ENCODE measurements at regions not wholly inside any gene's neighbourhood (a gene's known extent, or its start where the extent isn't known, plus 50 kb on each side); places are given as distances from the start of the nearest gene placed in this dataset.
A peak's percentile ranks its signal among the peaks of the same experiment; 100 is the strongest.

- no peak for DNase-seq
Measured at GRCh38 chr5:34511481-34511880, 144.6 kb upstream of the RAI14 start.

DNA sequence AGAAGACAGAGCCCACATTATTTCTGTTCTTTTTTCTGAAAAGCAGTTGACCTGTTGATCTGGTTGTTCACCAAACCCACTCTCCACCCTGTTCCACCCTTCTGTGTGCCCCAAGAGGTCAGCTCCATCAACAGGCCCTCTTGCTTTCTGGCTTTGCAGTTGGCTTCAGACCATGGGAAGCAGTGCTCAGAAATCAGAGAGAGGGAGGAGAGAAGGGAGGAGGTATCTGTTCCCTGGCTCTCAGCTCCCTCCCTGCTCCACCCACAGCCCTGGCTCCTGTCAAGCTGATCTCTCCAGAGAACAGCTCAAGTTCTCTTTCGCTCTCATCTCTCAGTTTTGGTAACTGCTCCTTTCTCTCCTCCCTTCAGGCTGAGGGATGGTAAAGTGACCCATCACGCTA is 144.2 kb upstream of the RAI14 start:
- no peak for DNase-seq

GRCh38 chr5:34516166-34516565 is 140.0 kb upstream of the RAI14 start:
- DNase-seq, result no peak

DNA sequence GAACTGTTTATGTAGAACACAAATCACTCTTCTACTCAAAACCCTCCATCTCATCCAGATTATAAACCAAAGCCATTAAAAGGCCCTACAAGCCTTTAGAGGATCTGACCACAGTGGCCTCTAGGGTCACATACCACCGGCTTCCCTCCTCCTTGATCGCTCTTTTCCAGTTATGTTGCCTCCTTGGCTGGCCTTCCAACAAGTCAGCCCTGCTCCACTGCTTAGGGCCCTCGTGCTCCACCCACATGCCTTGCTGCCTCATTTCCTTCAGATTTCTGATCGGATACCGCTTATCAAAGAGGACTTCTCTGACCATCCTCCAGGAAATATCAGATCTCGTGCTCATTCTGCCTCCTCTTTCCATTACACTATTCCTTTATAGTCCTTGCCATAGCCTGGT is 139.4 kb upstream of the RAI14 start:
- DNase-seq, result no peak

- no peak for DNase-seq
Measured at GRCh38 chr5:34517249-34517648, 138.9 kb upstream of the RAI14 start.

DNA sequence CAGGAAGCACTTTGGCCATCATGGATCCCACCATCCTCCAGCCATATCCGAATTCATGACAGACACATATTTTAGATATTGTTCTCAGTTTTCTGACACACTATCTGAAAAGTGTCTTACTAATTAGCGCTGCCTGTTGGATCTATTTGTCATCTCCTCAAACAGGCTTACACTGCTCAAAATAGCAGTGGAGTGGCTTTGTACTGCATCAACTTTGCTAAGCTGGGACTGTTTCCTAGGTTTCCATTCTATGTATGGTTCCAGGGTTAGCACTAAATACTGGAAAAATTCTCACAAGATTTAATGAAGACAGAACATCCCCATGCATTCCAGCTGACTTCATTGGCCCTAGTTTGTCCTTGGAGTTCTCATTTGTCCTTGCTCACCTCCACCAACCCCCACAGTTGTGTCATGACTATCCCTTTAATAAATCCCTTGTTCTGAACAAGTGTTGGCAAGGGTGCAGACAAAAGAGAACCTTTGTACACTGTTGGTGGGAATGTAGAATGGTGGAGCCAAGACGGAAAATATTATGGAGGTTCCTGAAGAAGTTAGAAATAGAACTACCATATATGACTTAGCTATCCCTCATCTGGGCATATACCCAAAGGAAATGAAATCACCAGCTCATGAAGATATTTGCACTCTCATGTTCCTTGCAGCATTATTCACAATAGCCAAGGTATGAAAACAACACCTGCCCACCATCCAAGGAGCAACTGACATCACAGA is 136.5 kb upstream of the RAI14 start:
- no peak for DNase-seq

- DNase-seq, result no peak
Measured at GRCh38 chr5:34521628-34522290, 134.4 kb upstream of the RAI14 start.

DNA sequence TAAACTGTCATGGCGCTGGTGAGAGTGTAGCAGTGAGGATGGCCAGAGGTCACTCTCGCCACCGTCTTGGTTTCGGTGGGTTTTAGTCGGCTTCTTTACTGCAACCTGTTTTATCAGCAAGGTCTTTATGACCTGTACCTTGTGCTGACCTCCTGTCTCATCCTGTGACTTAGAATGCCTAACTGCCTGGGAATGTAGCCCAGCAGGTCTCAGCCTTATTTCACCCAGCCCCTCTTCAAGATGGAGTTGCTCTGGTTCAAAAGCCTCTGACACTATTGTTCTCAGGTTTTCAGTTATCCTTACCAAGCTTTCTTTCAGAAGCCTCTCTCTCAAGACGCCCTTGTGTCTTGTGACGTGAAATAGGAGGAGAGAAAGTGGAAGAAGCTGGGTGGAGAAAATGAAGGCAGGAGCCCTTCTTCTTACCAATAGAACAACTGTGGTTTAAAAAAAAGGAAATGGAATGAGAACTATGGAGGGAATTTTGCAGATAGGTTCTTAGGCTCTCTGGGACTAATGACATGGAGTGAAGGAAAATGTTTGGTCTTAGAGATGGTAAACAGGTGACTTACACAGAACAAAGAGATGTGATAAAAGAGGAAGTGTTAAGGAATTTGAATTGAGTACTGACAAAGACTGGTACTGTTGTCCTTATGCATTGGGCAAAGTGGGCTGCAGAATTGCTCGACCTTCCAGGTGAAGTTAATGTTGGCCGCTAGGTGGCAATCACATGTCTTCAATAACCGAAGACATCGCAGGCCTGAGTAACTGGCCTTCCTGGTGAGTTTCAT is 133.3 kb upstream of the RAI14 start:
- DNase-seq, result peak; percentile 25

GRCh38 chr5:34523387-34523726 is 132.8 kb upstream of the RAI14 start:
- DNase-seq, result no peak

GRCh38 chr5:34524123-34524522 is 132.0 kb upstream of the RAI14 start:
- DNase-seq, result no peak

DNA sequence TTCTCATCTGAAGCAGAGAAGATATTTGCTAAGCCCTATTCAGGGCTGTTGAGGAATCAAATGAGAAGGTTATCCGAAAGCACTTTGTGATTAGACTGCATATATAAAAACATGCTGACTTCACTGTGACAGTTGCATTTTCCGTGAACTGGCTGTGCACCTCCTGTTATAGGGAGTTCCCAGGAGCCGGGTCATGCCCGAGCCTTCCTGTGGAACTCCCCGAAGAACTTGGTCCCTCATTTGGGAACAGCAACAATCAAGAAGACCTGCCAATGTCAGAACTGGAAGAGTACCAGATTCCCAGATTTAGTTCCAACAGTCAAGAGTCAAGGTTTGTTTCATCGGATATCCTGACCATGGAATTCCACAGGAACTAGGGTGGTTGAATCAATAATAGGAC is 130.4 kb upstream of the RAI14 start:
- DNase-seq, result no peak

GRCh38 chr5:34526682-34527305 is 129.3 kb upstream of the RAI14 start:
- no peak for DNase-seq

- no peak for DNase-seq
Measured at GRCh38 chr5:34529581-34530331, 126.4 kb upstream of the RAI14 start.

DNA sequence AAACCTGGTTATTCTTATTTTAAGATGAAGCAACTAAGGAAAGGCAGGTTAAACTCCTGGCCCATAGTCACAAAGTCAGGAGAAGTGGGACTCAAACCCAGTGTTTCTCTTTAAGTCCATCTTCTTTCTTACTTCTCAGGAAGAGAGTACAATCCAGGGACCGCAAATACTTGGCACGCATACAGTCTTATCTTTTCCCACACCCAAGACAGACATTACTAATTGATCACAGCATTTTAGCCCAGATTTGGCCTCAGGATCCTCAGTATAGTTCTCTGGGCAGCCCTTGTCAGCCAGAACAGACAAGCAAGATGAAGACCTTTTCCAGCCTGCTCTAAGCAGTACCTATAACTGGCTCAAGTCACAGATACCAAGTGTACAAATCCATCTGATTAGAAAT is 125.5 kb upstream of the RAI14 start:
- DNase-seq, result no peak

DNA sequence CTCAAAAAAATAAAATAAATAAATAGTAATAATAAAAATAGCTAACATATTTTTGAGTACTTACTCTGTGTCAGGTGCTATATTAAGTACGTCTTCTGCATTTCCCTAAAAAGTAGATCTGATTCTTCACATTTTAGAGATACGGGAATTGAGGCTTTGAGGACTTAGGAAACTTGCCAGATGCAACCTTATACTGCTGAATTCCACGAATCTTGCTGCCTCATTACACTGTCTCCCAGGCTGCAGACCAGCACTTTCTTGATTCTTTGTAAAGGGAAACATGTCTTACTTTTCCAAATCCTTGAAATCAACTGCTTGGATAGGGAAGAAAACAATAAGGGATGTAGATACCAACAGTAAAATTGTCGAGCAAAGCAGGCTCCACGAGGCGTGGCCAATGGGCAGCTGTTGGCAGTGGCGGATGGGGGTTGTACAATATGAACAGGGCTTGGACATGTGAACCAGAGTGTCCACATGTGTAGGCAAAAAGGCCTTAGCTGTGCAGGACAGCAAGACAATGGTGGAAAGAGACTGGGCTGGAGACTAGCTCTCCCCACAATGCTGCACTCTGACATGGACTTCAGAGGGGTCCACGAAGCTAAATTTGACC is 124.3 kb upstream of the RAI14 start:
- no peak for DNase-seq

GRCh38 chr5:34533582-34534522 is 122.3 kb upstream of the RAI14 start:
- DNase-seq, result no peak

- no peak for DNase-seq
Measured at GRCh38 chr5:34534523-34535103, 121.5 kb upstream of the RAI14 start.

GRCh38 chr5:34535433-34535832 is 120.7 kb upstream of the RAI14 start:
- no peak for DNase-seq

- no peak for DNase-seq
Measured at GRCh38 chr5:34535944-34536623, 120.0 kb upstream of the RAI14 start.

DNA sequence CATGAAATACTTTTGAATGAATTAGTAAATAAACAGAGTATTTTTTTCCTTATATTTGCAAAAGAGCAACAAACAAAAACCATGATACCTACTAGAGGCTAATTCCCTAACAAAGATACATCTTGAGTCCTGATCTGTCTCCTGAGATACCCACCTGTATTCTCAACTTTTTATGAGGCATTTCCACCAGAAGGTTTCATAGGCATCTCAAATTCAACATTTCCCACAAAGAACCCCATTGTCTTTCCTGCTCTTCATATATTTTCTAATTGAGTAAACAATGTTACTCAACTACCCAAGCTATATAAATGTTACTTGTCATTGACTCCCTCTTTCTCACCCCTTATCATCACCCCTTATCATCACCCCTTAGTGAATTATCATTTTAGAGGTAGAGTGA is 119.4 kb upstream of the RAI14 start:
- no peak for DNase-seq
